GM12892 (cell line): ENCODE measurements at regions not wholly inside any gene's neighbourhood (a gene's known extent, or its start where the extent isn't known, plus 50 kb on each side); places are given as distances from the start of the nearest gene placed in this dataset.

Experiments
- POLR2A ChIP-seq: IDR thresholded peaks from 2 replicates; pipeline ENCODE4 v1.6.1; 2011; ENCODE audit warnings: low read depth, low read length, control low read depth
- POLR2AphosphoS5 ChIP-seq: IDR thresholded peaks from 2 replicates; pipeline ENCODE4 v1.6.1; 2011; ENCODE audit warnings: low read depth, low read length, control low read depth

DNA sequence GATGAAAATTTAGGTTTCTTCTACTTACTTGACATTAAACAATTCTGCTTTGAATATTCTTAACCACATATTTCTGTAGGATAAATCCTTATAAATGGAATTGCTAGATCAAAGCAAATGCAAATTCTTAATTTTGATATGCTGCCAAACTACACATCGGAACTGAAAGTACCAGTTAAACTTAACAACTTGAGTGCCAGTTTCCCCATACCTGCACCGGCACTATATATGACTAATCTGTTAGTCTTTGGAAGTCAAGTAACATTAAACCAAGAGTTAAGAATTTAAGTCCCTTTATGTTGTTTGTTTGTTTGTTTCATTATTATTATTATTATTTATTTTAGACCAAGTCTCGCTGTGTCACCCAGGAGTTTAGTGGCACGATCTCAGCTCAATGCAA, 103.9 kb upstream of the AKAP13 start:
- TF ChIP-seq POLR2AphosphoS5: no peak
- no peak for TF ChIP-seq POLR2A
